Colonic mucosa (tissue), 4 donors: ENCODE measurements at regions not wholly inside any gene's neighbourhood (a gene's known extent, or its start where the extent isn't known, plus 50 kb on each side); places are given as distances from the start of the nearest gene placed in this dataset.

Source experiments
- DNase-seq: peaks from one replicate; pipeline ENCODE4 v3.0.0-alpha.2; 2020
- H3K27ac ChIP-seq: fragments of 200-600 bp; one replicate; pipeline ENCODE4 v1.8.0; 2021
- H3K27me3 ChIP-seq: fragments of 200-600 bp; one replicate; pipeline ENCODE4 v1.8.0; 2021
- H3K36me3 ChIP-seq: fragments of 200-600 bp; one replicate; pipeline ENCODE4 v1.8.0; 2021
- H3K4me1 ChIP-seq: fragments of 200-600 bp; one replicate; pipeline ENCODE4 v1.8.0; 2021; ENCODE audit warnings: mild to moderate bottlenecking
- H3K4me3 ChIP-seq: fragments of 200-600 bp; one replicate; pipeline ENCODE4 v1.8.0; 2021
- H3K9ac ChIP-seq, 2 donors: one replicate each; pipeline ENCODE4 v1.7.0; 2013; ENCODE audit warnings: control low read depth in 2 of 2, low read depth in 2 of 2, low read length in 2 of 2
- H3K9me3 ChIP-seq: fragments of 200-600 bp; one replicate; pipeline ENCODE4 v1.8.0; 2021
- intact Hi-C: fragments of 100-400 bp; cut with DNase I; formaldehyde crosslinking; loops from one replicate; pipeline ENCODE4 v1.14.1; 2022
- TF ChIP-seq, protein P1 (sequence below): fragments of 200-600 bp; IDR thresholded peaks from one replicate; pipeline ENCODE4 v1.8.0; 2022; ENCODE audit warnings: antibody characterized with exemption, mild to moderate bottlenecking
- donor health status: healthy.
- donor health status: DM: no; HTN: no; CAD: no.
- donor health status: DM: no; HTN: no; CAD: no.

DNA sequence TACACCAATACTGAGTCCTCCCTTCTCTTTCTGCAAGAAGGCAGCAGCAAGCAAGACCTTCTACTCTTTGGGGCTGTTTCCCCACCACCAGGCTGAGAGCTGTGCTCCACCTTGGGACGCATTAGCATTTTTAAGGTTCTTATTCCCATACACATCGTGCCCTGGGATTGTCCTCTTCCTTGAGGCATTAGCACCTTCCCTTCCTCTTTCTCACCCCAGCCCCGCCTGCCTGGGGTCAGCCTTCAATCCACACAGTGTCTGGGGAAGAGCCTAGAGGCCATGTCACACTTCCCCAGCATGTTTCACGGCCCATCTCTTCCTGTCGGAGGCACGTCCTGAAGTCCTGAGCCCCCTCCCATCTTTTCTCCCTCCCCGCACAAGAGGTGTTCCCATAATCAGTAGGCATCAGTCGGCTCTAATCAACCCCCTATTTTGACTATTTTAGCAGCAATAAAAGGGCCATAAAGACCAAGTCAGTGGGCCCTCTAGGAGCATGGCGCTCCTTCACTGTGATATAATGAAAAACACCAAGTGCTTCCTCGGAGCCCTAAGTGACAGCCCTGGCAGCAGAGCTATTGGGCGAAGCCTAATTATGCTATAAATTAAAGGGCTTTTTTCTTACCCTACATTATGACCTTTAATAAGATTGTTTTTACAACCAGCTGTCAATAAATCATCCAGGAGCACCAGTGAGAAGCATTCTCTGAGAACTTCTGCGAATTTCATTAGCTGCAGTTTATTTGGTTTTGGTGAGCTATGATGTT lies 55.0 kb upstream of the PKDCC start:
- intact Hi-C loops: no loop called here
- no peak for DNase-seq
- TF ChIP-seq, protein P1, sequence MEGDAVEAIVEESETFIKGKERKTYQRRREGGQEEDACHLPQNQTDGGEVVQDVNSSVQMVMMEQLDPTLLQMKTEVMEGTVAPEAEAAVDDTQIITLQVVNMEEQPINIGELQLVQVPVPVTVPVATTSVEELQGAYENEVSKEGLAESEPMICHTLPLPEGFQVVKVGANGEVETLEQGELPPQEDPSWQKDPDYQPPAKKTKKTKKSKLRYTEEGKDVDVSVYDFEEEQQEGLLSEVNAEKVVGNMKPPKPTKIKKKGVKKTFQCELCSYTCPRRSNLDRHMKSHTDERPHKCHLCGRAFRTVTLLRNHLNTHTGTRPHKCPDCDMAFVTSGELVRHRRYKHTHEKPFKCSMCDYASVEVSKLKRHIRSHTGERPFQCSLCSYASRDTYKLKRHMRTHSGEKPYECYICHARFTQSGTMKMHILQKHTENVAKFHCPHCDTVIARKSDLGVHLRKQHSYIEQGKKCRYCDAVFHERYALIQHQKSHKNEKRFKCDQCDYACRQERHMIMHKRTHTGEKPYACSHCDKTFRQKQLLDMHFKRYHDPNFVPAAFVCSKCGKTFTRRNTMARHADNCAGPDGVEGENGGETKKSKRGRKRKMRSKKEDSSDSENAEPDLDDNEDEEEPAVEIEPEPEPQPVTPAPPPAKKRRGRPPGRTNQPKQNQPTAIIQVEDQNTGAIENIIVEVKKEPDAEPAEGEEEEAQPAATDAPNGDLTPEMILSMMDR: no peak

DNA sequence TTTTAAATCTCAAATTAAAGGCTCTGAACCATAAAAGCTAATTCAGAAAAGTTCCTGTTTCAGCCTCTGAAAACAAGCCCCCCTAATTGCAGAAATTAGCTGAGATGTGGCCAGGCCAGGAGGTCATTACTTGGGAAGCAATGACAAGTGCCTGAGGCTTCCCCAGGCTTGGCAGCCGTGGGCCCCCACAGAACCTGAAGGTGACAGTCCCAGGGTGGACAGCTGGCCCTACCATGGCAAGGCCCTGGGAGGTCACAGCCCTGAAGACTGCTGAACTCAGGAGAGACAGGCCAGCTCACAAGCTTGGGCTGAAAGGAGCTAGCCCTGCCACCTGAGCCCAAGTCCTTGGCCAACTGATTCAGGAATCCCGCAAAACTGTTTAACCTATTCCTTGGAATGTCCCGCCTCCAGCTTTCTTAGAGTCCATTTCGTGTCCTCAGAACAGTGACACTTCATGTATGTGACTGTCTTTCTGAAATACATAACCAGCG lies 54.3 kb upstream of the PKDCC start:
- DNase-seq: no peak
- Histone ChIP-seq H3K9ac (no peak overlapping the region), H3K4me1 (no peaks in the 10 kb centered on the region), H3K27me3 (no peaks in the 10 kb centered on the region), H3K9me3 (no peaks in the 10 kb centered on the region), H3K27ac (no peak overlapping the region), H3K36me3 (no peaks in the 10 kb centered on the region), H3K4me3 (no peak overlapping the region)
- TF ChIP-seq, protein P1: no peak
- intact Hi-C loops: no loop called here

More for the DNA sequence above, 55.0 kb upstream of the PKDCC start:
- no peak overlapping the region for H3K9ac ChIP-seq
- H3K4me3 ChIP-seq: no peak overlapping the region
- no peaks in the 10 kb centered on the region for H3K36me3 ChIP-seq
- H3K4me1 ChIP-seq: no peaks in the 10 kb centered on the region
- no peaks in the 10 kb centered on the region for H3K9me3 ChIP-seq
- H3K27me3 ChIP-seq: no peaks in the 10 kb centered on the region
- H3K27ac ChIP-seq: no peak overlapping the region

DNA sequence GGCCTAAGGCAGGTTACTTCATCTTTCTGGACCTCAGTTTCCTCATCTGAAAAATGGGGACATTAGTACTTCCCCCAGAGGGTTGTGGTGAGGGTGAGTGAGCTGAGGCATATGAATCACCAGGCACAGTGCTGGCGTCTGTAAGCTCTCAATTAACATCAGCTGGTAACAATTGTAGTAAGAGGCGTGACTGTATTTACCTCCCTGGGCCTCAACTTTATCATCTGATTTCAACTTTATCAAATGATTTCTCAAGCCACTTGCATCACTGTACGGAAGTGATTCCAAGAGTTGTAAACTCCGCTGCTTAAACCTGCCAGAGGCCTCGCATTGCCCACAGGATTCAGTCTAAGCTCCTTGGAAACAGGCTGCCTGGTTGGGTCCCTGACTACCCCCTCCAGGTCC lies 53.6 kb upstream of the PKDCC start:
- H3K36me3 ChIP-seq: no peaks in the 10 kb centered on the region
- H3K4me3 ChIP-seq: no peak overlapping the region
- TF ChIP-seq, protein P1: no peak
- no peak overlapping the region for H3K27ac ChIP-seq
- DNase-seq: no peak
- intact Hi-C loops: no loop called here
- no peak overlapping the region for H3K9ac ChIP-seq
- no peaks in the 10 kb centered on the region for H3K9me3 ChIP-seq
- no peaks in the 10 kb centered on the region for H3K4me1 ChIP-seq
- H3K27me3 ChIP-seq: no peaks in the 10 kb centered on the region

DNA sequence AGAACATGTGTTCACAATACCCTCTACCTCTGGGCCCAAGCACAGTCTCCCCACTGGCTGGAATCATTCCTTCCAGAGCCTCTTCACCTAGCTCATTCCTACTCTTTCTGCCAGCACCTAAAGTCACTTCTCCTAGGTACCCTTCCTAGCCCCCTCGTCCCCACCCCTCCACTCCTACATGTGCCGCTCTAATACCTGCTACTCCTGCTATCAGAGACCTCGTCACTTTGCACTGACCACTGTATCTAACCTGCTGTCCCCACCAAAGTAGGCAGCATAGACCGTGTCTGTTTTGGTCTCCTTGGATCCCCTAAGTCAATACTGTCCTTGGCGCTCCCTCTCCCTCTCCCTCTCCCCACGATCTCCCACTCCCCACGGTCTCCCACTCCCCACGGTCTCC lies 53.2 kb upstream of the PKDCC start:
- no peaks in the 10 kb centered on the region for H3K36me3 ChIP-seq
- TF ChIP-seq, protein P1: no peak
- intact Hi-C loops: no loop called here
- DNase-seq: no peak
- H3K27me3 ChIP-seq: no peaks in the 10 kb centered on the region
- H3K9me3 ChIP-seq: no peaks in the 10 kb centered on the region
- H3K9ac ChIP-seq: no peak overlapping the region
- H3K4me3 ChIP-seq: no peak overlapping the region
- no peaks in the 10 kb centered on the region for H3K4me1 ChIP-seq
- H3K27ac ChIP-seq: no peak overlapping the region

DNA sequence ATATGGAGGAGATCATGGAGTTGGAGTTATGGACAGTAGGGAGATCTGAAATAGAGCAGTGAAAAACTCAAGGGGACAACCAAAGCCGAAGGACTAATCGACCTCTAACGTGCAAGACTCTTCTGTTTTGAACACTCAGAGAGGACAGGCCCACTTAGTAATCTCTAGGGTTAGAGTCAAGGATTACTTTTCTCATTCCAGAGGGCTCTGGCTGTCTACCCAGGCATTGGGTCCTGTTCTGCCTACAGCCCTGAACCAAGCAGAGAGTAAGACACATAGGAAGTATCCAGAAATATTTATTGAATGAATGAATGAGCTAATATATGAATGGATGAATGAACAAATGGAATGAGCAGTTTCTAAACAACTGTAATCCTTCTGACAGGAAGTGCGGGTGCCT lies 50.3 kb upstream of the PKDCC start:
- no peaks in the 10 kb centered on the region for H3K4me1 ChIP-seq
- intact Hi-C loops: no loop called here
- H3K9me3 ChIP-seq: no peaks in the 10 kb centered on the region
- no peak overlapping the region for H3K4me3 ChIP-seq
- no peak overlapping the region for H3K27ac ChIP-seq
- no peaks in the 10 kb centered on the region for H3K27me3 ChIP-seq
- no peak for DNase-seq
- no peak overlapping the region for H3K9ac ChIP-seq
- TF ChIP-seq, protein P1: no peak
- H3K36me3 ChIP-seq: no peaks in the 10 kb centered on the region
